ENCODE measurements at regions not wholly inside any gene's neighbourhood (a gene's known extent, or its start where the extent isn't known, plus 50 kb on each side); places are given as distances from the start of the nearest gene placed in this dataset.

DNA sequence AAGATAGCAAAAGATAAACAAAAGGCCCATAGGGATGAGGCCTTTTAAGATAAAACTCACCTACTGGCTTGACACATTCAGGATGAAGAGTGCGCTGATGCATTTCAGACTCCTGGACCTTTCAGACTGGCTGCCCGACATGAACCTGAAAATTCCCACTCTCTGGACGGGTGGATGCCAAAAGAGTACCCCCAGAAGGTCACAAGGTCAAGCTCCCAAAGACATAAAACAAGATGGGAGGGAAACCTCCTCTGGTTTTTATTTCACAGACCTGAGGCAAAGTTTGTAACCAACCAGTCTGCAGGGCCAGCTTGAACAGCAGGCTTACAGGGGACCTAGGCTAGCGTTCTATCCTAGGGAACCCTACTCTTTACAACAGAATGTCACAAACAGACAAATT, 123.2 kb upstream of the GC start:
- Histone ChIP-seq H4K5ac (ENCODE audit: low read length) (no peak overlapping the region), H2AK5ac (ENCODE audit: low read length) (no peak overlapping the region), H2BK15ac (replicated peaks; ENCODE audit: low read depth) (no peak overlapping the region), H2BK120ac (ENCODE audit: low read depth, low read length) (no peak overlapping the region), H3K27me3 (ENCODE audit: insufficient read depth, low read length, poor library complexity) (no peaks in the 10 kb centered on the region), H3K4me2 (ENCODE audit: low read length) (no peak overlapping the region), H3K4ac (ENCODE audit: low read depth, low read length) (no peak overlapping the region), H3K27ac (ENCODE audit: low read depth, low read length) (no peak overlapping the region), H3K4me1 (ENCODE audit: control insufficient read depth, low read depth, low read length) (no peaks in the 10 kb centered on the region), H4K8ac (ENCODE audit: low read depth, low read length) (no peak overlapping the region), H3K4me3 (ENCODE audit: low read length) (no peak overlapping the region), H3K79me1 (ENCODE audit: low read length) (no peaks in the 10 kb centered on the region), H3K56ac (ENCODE audit: low read length) (no peak overlapping the region), H3K36me3 (ENCODE audit: control insufficient read depth, insufficient read depth, low read length) (no peaks in the 10 kb centered on the region), H3K23ac (ENCODE audit: low read length) (no peak overlapping the region), H3K9ac (ENCODE audit: low read length) (no peak overlapping the region), H2BK5ac (ENCODE audit: low read length) (no peak overlapping the region), H3K79me2 (ENCODE audit: control insufficient read depth, insufficient read depth, low read length) (no peaks in the 10 kb centered on the region), H3K18ac (ENCODE audit: low read length) (no peak overlapping the region)
- DNase-seq: no peak
- WGBS (ENCODE audit: extremely low coverage, insufficient coverage, low lambda C conversion rate): no CpG with 5 or more reads among the region's 4 CpGs

- no peaks in the 10 kb centered on the region for H3K36me3 ChIP-seq (ENCODE audit: control insufficient read depth, insufficient read depth, low read length)
- WGBS (ENCODE audit: extremely low coverage, insufficient coverage, low lambda C conversion rate): no CpG with 5 or more reads among the region's 3 CpGs
Observed at GRCh38 chr4:71907782-71908181, 123.9 kb upstream of the GC start.

GRCh38 chr4:71913275-71913674, 118.5 kb upstream of the NPFFR2 start:
- H3K4me1 ChIP-seq (ENCODE audit: control insufficient read depth, low read depth, low read length): no peaks in the 10 kb centered on the region
- no CpG with 5 or more reads among the region's 2 CpGs for WGBS (ENCODE audit: extremely low coverage, insufficient coverage, low lambda C conversion rate)

More at GRCh38 chr4:71907782-71908181, 123.9 kb upstream of the GC start:
- Histone ChIP-seq H3K79me1 (ENCODE audit: low read length) (no peaks in the 10 kb centered on the region), H3K4me3 (ENCODE audit: low read length) (no peak overlapping the region), H3K4me2 (ENCODE audit: low read length) (no peak overlapping the region), H3K4ac (ENCODE audit: low read depth, low read length) (no peak overlapping the region), H2BK15ac (replicated peaks; ENCODE audit: low read depth) (no peak overlapping the region), H2AK5ac (ENCODE audit: low read length) (no peak overlapping the region), H2BK5ac (ENCODE audit: low read length) (no peak overlapping the region), H3K18ac (ENCODE audit: low read length) (no peak overlapping the region), H3K79me2 (ENCODE audit: control insufficient read depth, insufficient read depth, low read length) (no peaks in the 10 kb centered on the region), H3K56ac (ENCODE audit: low read length) (no peak overlapping the region), H4K8ac (ENCODE audit: low read depth, low read length) (no peak overlapping the region), H4K5ac (ENCODE audit: low read length) (no peak overlapping the region), H3K23ac (ENCODE audit: low read length) (no peak overlapping the region), H3K27me3 (ENCODE audit: insufficient read depth, low read length, poor library complexity) (no peaks in the 10 kb centered on the region), H3K4me1 (ENCODE audit: control insufficient read depth, low read depth, low read length) (no peaks in the 10 kb centered on the region), H3K9ac (ENCODE audit: low read length) (no peak overlapping the region), H2BK120ac (ENCODE audit: low read depth, low read length) (no peak overlapping the region), H3K27ac (ENCODE audit: low read depth, low read length) (no peak overlapping the region)
- no peak for DNase-seq

GRCh38 chr4:71923070-71923469, 108.7 kb upstream of the NPFFR2 start:
- Histone ChIP-seq H3K4ac (ENCODE audit: low read depth, low read length) (no peak overlapping the region), H3K27me3 (ENCODE audit: insufficient read depth, low read length, poor library complexity) (no peaks in the 10 kb centered on the region)

More at GRCh38 chr4:71913275-71913674, 118.5 kb upstream of the NPFFR2 start:
- Histone ChIP-seq H2BK15ac (replicated peaks; ENCODE audit: low read depth) (no peak overlapping the region), H3K18ac (ENCODE audit: low read length) (no peak overlapping the region), H3K27ac (ENCODE audit: low read depth, low read length) (no peak overlapping the region), H2BK120ac (ENCODE audit: low read depth, low read length) (no peak overlapping the region), H3K79me2 (ENCODE audit: control insufficient read depth, insufficient read depth, low read length) (no peaks in the 10 kb centered on the region), H4K8ac (ENCODE audit: low read depth, low read length) (no peak overlapping the region), H3K56ac (ENCODE audit: low read length) (no peak overlapping the region), H3K23ac (ENCODE audit: low read length) (no peak overlapping the region), H3K4me3 (ENCODE audit: low read length) (no peak overlapping the region), H2BK5ac (ENCODE audit: low read length) (no peak overlapping the region), H3K79me1 (ENCODE audit: low read length) (no peaks in the 10 kb centered on the region), H3K27me3 (ENCODE audit: insufficient read depth, low read length, poor library complexity) (no peaks in the 10 kb centered on the region), H3K36me3 (ENCODE audit: control insufficient read depth, insufficient read depth, low read length) (no peaks in the 10 kb centered on the region), H3K4me2 (ENCODE audit: low read length) (no peak overlapping the region), H4K5ac (ENCODE audit: low read length) (no peak overlapping the region), H3K9ac (ENCODE audit: low read length) (no peak overlapping the region), H3K4ac (ENCODE audit: low read depth, low read length) (no peak overlapping the region), H2AK5ac (ENCODE audit: low read length) (no peak overlapping the region)
- no peak for DNase-seq

GRCh38 chr4:71930459-71930858, 101.3 kb upstream of the NPFFR2 start:
- Histone ChIP-seq H3K4me1 (ENCODE audit: control insufficient read depth, low read depth, low read length) (no peaks in the 10 kb centered on the region), H3K4me3 (ENCODE audit: low read length) (no peak overlapping the region), H3K27me3 (ENCODE audit: insufficient read depth, low read length, poor library complexity) (no peaks in the 10 kb centered on the region), H2BK15ac (replicated peaks; ENCODE audit: low read depth) (no peak overlapping the region), H2AK5ac (ENCODE audit: low read length) (no peak overlapping the region), H3K18ac (ENCODE audit: low read length) (no peak overlapping the region), H2BK5ac (ENCODE audit: low read length) (no peak overlapping the region), H4K8ac (ENCODE audit: low read depth, low read length) (no peak overlapping the region), H3K56ac (ENCODE audit: low read length) (no peak overlapping the region), H3K79me2 (ENCODE audit: control insufficient read depth, insufficient read depth, low read length) (no peaks in the 10 kb centered on the region), H3K4ac (ENCODE audit: low read depth, low read length) (no peak overlapping the region), H3K9ac (ENCODE audit: low read length) (no peak overlapping the region), H4K5ac (ENCODE audit: low read length) (no peak overlapping the region), H3K23ac (ENCODE audit: low read length) (no peak overlapping the region), H2BK120ac (ENCODE audit: low read depth, low read length) (no peak overlapping the region), H3K79me1 (ENCODE audit: low read length) (no peaks in the 10 kb centered on the region), H3K4me2 (ENCODE audit: low read length) (no peak overlapping the region), H3K36me3 (ENCODE audit: control insufficient read depth, insufficient read depth, low read length) (no peaks in the 10 kb centered on the region), H3K27ac (ENCODE audit: low read depth, low read length) (no peak overlapping the region)
- no peak for DNase-seq
- WGBS (ENCODE audit: extremely low coverage, insufficient coverage, low lambda C conversion rate): no CpG with 5 or more reads among the region's 1 CpG

More at GRCh38 chr4:71923070-71923469, 108.7 kb upstream of the NPFFR2 start:
- Histone ChIP-seq H3K56ac (ENCODE audit: low read length) (no peak overlapping the region), H3K4me2 (ENCODE audit: low read length) (no peak overlapping the region), H4K8ac (ENCODE audit: low read depth, low read length) (no peak overlapping the region), H3K79me2 (ENCODE audit: control insufficient read depth, insufficient read depth, low read length) (no peaks in the 10 kb centered on the region), H2BK5ac (ENCODE audit: low read length) (no peak overlapping the region), H3K36me3 (ENCODE audit: control insufficient read depth, insufficient read depth, low read length) (no peaks in the 10 kb centered on the region), H3K27ac (ENCODE audit: low read depth, low read length) (no peak overlapping the region), H3K79me1 (ENCODE audit: low read length) (no peaks in the 10 kb centered on the region), H3K4me1 (ENCODE audit: control insufficient read depth, low read depth, low read length) (no peaks in the 10 kb centered on the region), H2BK15ac (replicated peaks; ENCODE audit: low read depth) (no peak overlapping the region), H3K18ac (ENCODE audit: low read length) (no peak overlapping the region), H4K5ac (ENCODE audit: low read length) (no peak overlapping the region), H3K9ac (ENCODE audit: low read length) (no peak overlapping the region), H2AK5ac (ENCODE audit: low read length) (no peak overlapping the region), H3K23ac (ENCODE audit: low read length) (no peak overlapping the region), H3K4me3 (ENCODE audit: low read length) (no peak overlapping the region), H2BK120ac (ENCODE audit: low read depth, low read length) (no peak overlapping the region)
- no peak for DNase-seq
- WGBS (ENCODE audit: extremely low coverage, insufficient coverage, low lambda C conversion rate): no CpG with 5 or more reads among the region's 1 CpG

DNA sequence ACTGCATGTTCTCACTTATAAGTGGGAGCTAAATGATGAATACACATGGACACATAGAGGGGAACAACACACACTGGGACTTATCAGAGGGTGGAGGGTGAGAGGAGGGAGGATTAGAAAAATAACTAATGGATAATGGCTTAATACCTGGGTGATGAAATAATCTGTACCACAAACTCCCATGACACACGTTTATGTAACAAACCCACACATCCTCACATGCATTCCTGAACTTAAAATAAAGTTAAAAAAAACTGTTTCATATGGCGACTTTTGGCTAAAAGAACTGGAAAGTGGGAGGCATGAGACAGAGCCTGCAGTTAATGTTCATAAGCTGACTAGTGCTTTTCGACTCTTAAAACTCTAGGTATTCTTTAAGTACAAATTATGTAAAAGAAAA, 98.9 kb upstream of the NPFFR2 start:
- H2AK5ac ChIP-seq (ENCODE audit: low read length): no peak overlapping the region
- H3K9ac ChIP-seq (ENCODE audit: low read length): no peak overlapping the region
- no peaks in the 10 kb centered on the region for H3K79me1 ChIP-seq (ENCODE audit: low read length)
- no peak overlapping the region for H3K4ac ChIP-seq (ENCODE audit: low read depth, low read length)
- no peak for DNase-seq
- H3K4me1 ChIP-seq (ENCODE audit: control insufficient read depth, low read depth, low read length): no peaks in the 10 kb centered on the region
- no peaks in the 10 kb centered on the region for H3K27me3 ChIP-seq (ENCODE audit: insufficient read depth, low read length, poor library complexity)
- no peak overlapping the region for H3K4me3 ChIP-seq (ENCODE audit: low read length)
- H3K56ac ChIP-seq (ENCODE audit: low read length): no peak overlapping the region
- WGBS (ENCODE audit: extremely low coverage, insufficient coverage, low lambda C conversion rate): no CpG with 5 or more reads among the region's 3 CpGs
- H2BK15ac ChIP-seq (replicated peaks; ENCODE audit: low read depth): no peak overlapping the region
- H3K36me3 ChIP-seq (ENCODE audit: control insufficient read depth, insufficient read depth, low read length): no peaks in the 10 kb centered on the region
- H2BK5ac ChIP-seq (ENCODE audit: low read length): no peak overlapping the region
- H3K23ac ChIP-seq (ENCODE audit: low read length): no peak overlapping the region
- no peak overlapping the region for H3K27ac ChIP-seq (ENCODE audit: low read depth, low read length)
- no peak overlapping the region for H2BK120ac ChIP-seq (ENCODE audit: low read depth, low read length)
- no peak overlapping the region for H4K8ac ChIP-seq (ENCODE audit: low read depth, low read length)
- no peaks in the 10 kb centered on the region for H3K79me2 ChIP-seq (ENCODE audit: control insufficient read depth, insufficient read depth, low read length)
- no peak overlapping the region for H4K5ac ChIP-seq (ENCODE audit: low read length)
- H3K4me2 ChIP-seq (ENCODE audit: low read length): no peak overlapping the region
- no peak overlapping the region for H3K18ac ChIP-seq (ENCODE audit: low read length)

Measured in mesendoderm (in vitro differentiated cells).